ENCODE measurements at regions not wholly inside any gene's neighbourhood (a gene's known extent, or its start where the extent isn't known, plus 50 kb on each side); places are given as distances from the start of the nearest gene placed in this dataset.

DNA sequence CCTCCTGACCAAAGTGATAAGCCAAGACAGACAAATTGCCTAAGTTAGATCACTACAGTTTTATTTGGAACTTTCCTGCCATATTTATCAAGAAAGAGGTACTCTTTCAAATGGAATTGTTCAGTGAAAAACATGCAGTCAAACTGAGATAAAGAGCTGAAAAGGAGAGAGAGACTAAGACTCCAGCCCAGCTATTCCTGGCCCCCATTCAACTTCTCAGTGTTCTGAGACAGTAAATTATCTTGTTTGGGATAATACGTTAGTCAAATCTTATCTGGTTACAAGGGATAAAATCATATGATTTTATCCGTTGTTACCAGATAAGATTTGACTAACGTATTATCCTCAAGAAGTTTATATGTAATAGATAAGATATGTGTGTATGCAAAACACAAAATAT is 67.6 kb upstream of the CMC1 start:
- Histone ChIP-seq H3K27me3 (ENCODE audit: control insufficient read depth, insufficient read depth, low read length) (no peaks in the 10 kb centered on the region), H3K9ac (ENCODE audit: low read length in 3 of 3) (no peak overlapping the region), H3K4me1 (ENCODE audit: control insufficient read depth in 2 of 3, insufficient read depth in 2 of 3, low read depth in 1 of 3, low read length in 3 of 3) (no peaks in the 10 kb centered on the region), H3K36me3 (ENCODE audit: control insufficient read depth in 2 of 3, insufficient read depth in 3 of 3, low read length in 3 of 3) (no peaks in the 10 kb centered on the region), H3K4me3 (ENCODE audit: low read length in 3 of 3) (no peak overlapping the region), H3K9me3 (ENCODE audit: control insufficient read depth in 2 of 3, insufficient read depth in 1 of 3, low read length in 3 of 3) (no peaks in the 10 kb centered on the region), H3K27ac (ENCODE audit: low read depth in 2 of 2, low read length in 2 of 2) (no peak overlapping the region)
- no peak for FAIRE-seq
- peak in 1 of 5 donors; percentile 25 for DNase-seq
- intact Hi-C loops (cut with DNase I): no loop called here
- TF ChIP-seq, protein P1, sequence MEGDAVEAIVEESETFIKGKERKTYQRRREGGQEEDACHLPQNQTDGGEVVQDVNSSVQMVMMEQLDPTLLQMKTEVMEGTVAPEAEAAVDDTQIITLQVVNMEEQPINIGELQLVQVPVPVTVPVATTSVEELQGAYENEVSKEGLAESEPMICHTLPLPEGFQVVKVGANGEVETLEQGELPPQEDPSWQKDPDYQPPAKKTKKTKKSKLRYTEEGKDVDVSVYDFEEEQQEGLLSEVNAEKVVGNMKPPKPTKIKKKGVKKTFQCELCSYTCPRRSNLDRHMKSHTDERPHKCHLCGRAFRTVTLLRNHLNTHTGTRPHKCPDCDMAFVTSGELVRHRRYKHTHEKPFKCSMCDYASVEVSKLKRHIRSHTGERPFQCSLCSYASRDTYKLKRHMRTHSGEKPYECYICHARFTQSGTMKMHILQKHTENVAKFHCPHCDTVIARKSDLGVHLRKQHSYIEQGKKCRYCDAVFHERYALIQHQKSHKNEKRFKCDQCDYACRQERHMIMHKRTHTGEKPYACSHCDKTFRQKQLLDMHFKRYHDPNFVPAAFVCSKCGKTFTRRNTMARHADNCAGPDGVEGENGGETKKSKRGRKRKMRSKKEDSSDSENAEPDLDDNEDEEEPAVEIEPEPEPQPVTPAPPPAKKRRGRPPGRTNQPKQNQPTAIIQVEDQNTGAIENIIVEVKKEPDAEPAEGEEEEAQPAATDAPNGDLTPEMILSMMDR (IDR thresholded peaks at IDR 0.05; ENCODE audit: borderline replicate concordance, extremely low read depth, insufficient read depth): no peak

DNA sequence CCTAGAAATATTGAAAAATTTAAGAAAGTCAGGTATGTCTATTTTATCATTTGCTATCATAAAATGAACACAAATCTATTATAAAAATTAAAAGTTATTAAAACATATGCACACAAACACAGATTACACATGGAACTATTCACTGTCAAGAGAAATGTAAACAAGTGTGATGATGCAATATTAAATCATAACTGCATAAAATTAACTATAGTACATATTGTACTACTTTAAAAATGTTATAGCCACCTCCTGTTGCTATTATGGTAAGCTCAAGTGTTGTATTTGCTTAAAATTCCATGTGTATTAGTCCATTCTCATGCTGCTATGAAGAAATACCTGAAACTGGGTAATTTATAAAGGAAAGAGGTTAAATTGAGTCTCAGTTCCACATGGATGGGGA is 54.7 kb upstream of the CMC1 start:
- intact Hi-C loops (cut with DNase I): no loop called here
- no peak overlapping the region for H3K27ac ChIP-seq (ENCODE audit: low read depth in 2 of 2, low read length in 2 of 2)
- no peak overlapping the region for H3K9ac ChIP-seq (ENCODE audit: low read length in 3 of 3)
- DNase-seq (no peak), FAIRE-seq (no peak)
- H3K4me1 ChIP-seq (ENCODE audit: control insufficient read depth in 2 of 3, insufficient read depth in 2 of 3, low read depth in 1 of 3, low read length in 3 of 3): no peaks in the 10 kb centered on the region
- H3K9me3 ChIP-seq (ENCODE audit: control insufficient read depth in 2 of 3, insufficient read depth in 1 of 3, low read length in 3 of 3): no peaks in the 10 kb centered on the region
- H3K36me3 ChIP-seq (ENCODE audit: control insufficient read depth in 2 of 3, insufficient read depth in 3 of 3, low read length in 3 of 3): no peaks in the 10 kb centered on the region
- no peak overlapping the region for H3K4me3 ChIP-seq (ENCODE audit: low read length in 3 of 3)
- TF ChIP-seq, protein P1 (IDR thresholded peaks at IDR 0.05; ENCODE audit: borderline replicate concordance, extremely low read depth, insufficient read depth): no peak
- no peaks in the 10 kb centered on the region for H3K27me3 ChIP-seq (ENCODE audit: control insufficient read depth, insufficient read depth, low read length)

DNA sequence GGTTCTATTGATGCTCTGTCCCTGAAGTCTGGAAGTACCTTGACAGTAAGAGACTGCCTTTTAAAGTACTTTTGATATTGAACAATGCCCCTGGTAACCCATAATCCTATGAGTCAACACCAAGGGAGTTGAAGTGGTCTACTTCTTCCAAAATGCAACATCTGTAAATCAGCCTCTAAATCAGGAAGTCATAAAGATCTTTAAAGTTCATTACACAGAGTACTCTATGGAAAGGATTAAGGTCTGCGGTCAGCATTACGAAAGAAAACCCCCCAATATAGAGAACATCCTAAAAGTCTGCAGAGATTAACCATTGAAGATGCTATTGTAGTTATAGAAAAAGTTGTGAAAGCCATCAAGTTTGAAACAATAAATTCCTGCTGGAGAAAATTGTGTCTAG is 52.7 kb upstream of the CMC1 start:
- H3K36me3 ChIP-seq (ENCODE audit: control insufficient read depth in 2 of 3, insufficient read depth in 3 of 3, low read length in 3 of 3): no peaks in the 10 kb centered on the region
- H3K27ac ChIP-seq (ENCODE audit: low read depth in 2 of 2, low read length in 2 of 2): no peak overlapping the region
- H3K4me3 ChIP-seq (ENCODE audit: low read length in 3 of 3): no peak overlapping the region
- no peak for DNase-seq
- intact Hi-C loops (cut with DNase I): no loop called here
- H3K9me3 ChIP-seq (ENCODE audit: control insufficient read depth in 2 of 3, insufficient read depth in 1 of 3, low read length in 3 of 3): no peaks in the 10 kb centered on the region
- H3K9ac ChIP-seq (ENCODE audit: low read length in 3 of 3): no peak overlapping the region
- H3K27me3 ChIP-seq (ENCODE audit: control insufficient read depth, insufficient read depth, low read length): no peaks in the 10 kb centered on the region
- H3K4me1 ChIP-seq (ENCODE audit: control insufficient read depth in 2 of 3, insufficient read depth in 2 of 3, low read depth in 1 of 3, low read length in 3 of 3): no peaks in the 10 kb centered on the region
- TF ChIP-seq, protein P1 (IDR thresholded peaks at IDR 0.05; ENCODE audit: borderline replicate concordance, extremely low read depth, insufficient read depth): no peak
- FAIRE-seq: no peak

DNA sequence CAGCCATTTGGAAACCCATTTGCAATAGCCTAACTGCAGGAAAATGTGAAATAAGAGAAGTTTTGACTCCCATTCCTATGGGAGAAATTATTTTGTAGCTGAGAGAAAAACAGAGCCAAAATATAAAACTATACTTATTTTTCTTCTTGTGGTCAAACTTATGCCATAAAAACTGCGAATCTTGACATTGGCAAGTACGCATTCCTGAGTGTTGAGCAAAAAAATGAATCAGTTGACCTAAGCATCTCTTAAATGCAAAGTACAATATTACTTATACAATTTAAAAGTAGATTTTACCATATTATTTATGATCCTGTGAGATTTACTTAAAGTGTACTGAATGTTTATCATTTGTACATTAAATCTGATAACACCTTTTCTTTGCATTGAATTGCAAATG is 50.1 kb upstream of the CMC1 start:
- H3K27ac ChIP-seq (ENCODE audit: low read depth in 2 of 2, low read length in 2 of 2): no peak overlapping the region
- no peaks in the 10 kb centered on the region for H3K36me3 ChIP-seq (ENCODE audit: control insufficient read depth in 2 of 3, insufficient read depth in 3 of 3, low read length in 3 of 3)
- no peak for DNase-seq
- intact Hi-C loops (cut with DNase I): no loop called here
- H3K9me3 ChIP-seq (ENCODE audit: control insufficient read depth in 2 of 3, insufficient read depth in 1 of 3, low read length in 3 of 3): no peaks in the 10 kb centered on the region
- no peak for FAIRE-seq
- no peak overlapping the region for H3K9ac ChIP-seq (ENCODE audit: low read length in 3 of 3)
- H3K4me3 ChIP-seq (ENCODE audit: low read length in 3 of 3): no peak overlapping the region
- H3K4me1 ChIP-seq (ENCODE audit: control insufficient read depth in 2 of 3, insufficient read depth in 2 of 3, low read depth in 1 of 3, low read length in 3 of 3): no peaks in the 10 kb centered on the region
- TF ChIP-seq, protein P1 (IDR thresholded peaks at IDR 0.05; ENCODE audit: borderline replicate concordance, extremely low read depth, insufficient read depth): no peak
- H3K27me3 ChIP-seq (ENCODE audit: control insufficient read depth, insufficient read depth, low read length): no peaks in the 10 kb centered on the region
